HCT116 (cell line): ENCODE measurements at regions not wholly inside any gene's neighbourhood (a gene's known extent, or its start where the extent isn't known, plus 50 kb on each side); places are given as distances from the start of the nearest gene placed in this dataset.

Experiments
- ATAC-seq: fragments of 200-7000 bp; cut with Tn5 transposase; 2 replicates; pipeline ENCODE4 v1.9.1; 2020; ENCODE audit warnings: mild to moderate bottlenecking, moderate library complexity
- BruUV-seq: library from RNA; stranded (reverse); fragments of 400-500 nt; replicated peaks from 2 replicates; lab custom pipeline; 2021; lab: Mats Ljungman, UMichigan
- CTCF ChIA-PET: fragments of 300-600 bp; sonication (Branson Sonifier 250); formaldehyde crosslinking; loops from one replicate; lab custom pipeline; 2021; ENCODE audit warnings: antibody characterized with exemption; lab: Charles Lee
- POLR2A ChIA-PET: fragments of 300-600, 350-600 bp; sonication (Branson Sonifier 250); formaldehyde crosslinking; loops from one replicate; lab custom pipeline; 2021; ENCODE audit warnings: antibody characterized with exemption; lab: Charles Lee
- RAD21 ChIA-PET, 2 experiments: fragments of 300-600 bp; sonication (Branson Sonifier 250); formaldehyde crosslinking; loops; one replicate each; lab custom pipeline; 2023; ENCODE audit warnings: low total read pairs in 2 of 2; ENCODE audit not compliant: uncharacterized antibody in 2 of 2, unreplicated experiment in 2 of 2, low non-redundant PET in 1 of 2; lab: Charles Lee
- DNase-seq: peaks from one replicate; pipeline ENCODE4 v3.0.0-alpha.2; 2010; ENCODE audit warnings: low read depth, low spot score
- H2AFZ ChIP-seq: fragments of 200-600 bp; shearing (Covaris generic), sonication (generic); 2 replicates; pipeline ENCODE4 v1.6.1; 2017; ENCODE audit warnings: low read depth, mixed run types, mixed read lengths, antibody characterized with exemption, low read length; ENCODE audit not compliant: poor library complexity, severe bottlenecking
- H3K27ac ChIP-seq: 2 replicates; pipeline ENCODE4 v1.5.1; 2012; ENCODE audit warnings: low read depth, low read length
- H3K27me3 ChIP-seq: fragments of 200-600 bp; sonication (generic); 2 replicates; pipeline ENCODE4 v1.6.1; 2016; ENCODE audit warnings: mixed run types, low read length, mixed read lengths; ENCODE audit not compliant: insufficient read depth
- H3K36me3 ChIP-seq, 2 experiments: fragments of 200-500 bp in 1 of 2; fragments of 200-600 bp in 1 of 2; sonication (Bioruptor generic) in 1 of 2; sonication (generic) in 1 of 2; 2 replicates each; pipeline versions ENCODE4 v1.5.1 to v1.6.1; 2014 to 2016; ENCODE audit warnings: low read length in 2 of 2, inconsistent platforms in 1 of 2, mixed read lengths in 1 of 2, mixed run types in 1 of 2; ENCODE audit not compliant: insufficient read depth in 2 of 2, control insufficient read depth in 1 of 2
- H3K4me1 ChIP-seq, 2 experiments: fragments of 200-600 bp in 1 of 2; sonication (generic) in 1 of 2; 2 replicates each; pipeline versions ENCODE4 v1.5.1 to v1.6.1; 2012 to 2017; ENCODE audit warnings: low read length in 2 of 2, inconsistent platforms in 1 of 2, mild to moderate bottlenecking in 1 of 2, mixed read lengths in 1 of 2, mixed run types in 1 of 2, moderate library complexity in 1 of 2; ENCODE audit not compliant: insufficient read depth in 2 of 2, control insufficient read depth in 1 of 2
- H3K4me2 ChIP-seq: fragments of 200-600 bp; sonication (generic); 2 replicates; pipeline ENCODE4 v1.6.1; 2017; ENCODE audit warnings: mixed run types, low read length, mixed read lengths
- H3K4me3 ChIP-seq, 2 experiments: fragments of 200-600 bp in 1 of 2; sonication (generic) in 1 of 2; replicated peaks in 1 of 2; 2 replicates each; pipeline ENCODE4 v1.5.1; 2011 to 2016; ENCODE audit warnings: low read length in 2 of 2, control low read depth in 1 of 2, low read depth in 1 of 2, mild to moderate bottlenecking in 1 of 2, mixed read lengths in 1 of 2, mixed run types in 1 of 2
- H3K79me2 ChIP-seq: fragments of 200-600 bp; sonication (generic); 2 replicates; pipeline ENCODE4 v1.6.1; 2017; ENCODE audit warnings: mild to moderate bottlenecking, mixed run types, low read length, moderate library complexity, mixed read lengths; ENCODE audit not compliant: insufficient read depth
- H3K9ac ChIP-seq: fragments of 200-600 bp; sonication (generic); 2 replicates; pipeline ENCODE4 v1.6.1; 2016; ENCODE audit warnings: low read length, mixed read lengths
- H3K9me2 ChIP-seq: fragments of 200-600 bp; sonication (generic), shearing (Covaris generic); 2 replicates; pipeline ENCODE4 v1.6.1; 2017; ENCODE audit warnings: mixed run types, mild to moderate bottlenecking, moderate library complexity; ENCODE audit not compliant: insufficient read depth
- H3K9me3 ChIP-seq, 2 experiments: fragments of 200-500 bp in 1 of 2; fragments of 200-600 bp in 1 of 2; sonication (Bioruptor generic) in 1 of 2; sonication (generic) in 1 of 2; 2 replicates each; pipeline ENCODE4 v1.6.1; 2014 to 2017; ENCODE audit warnings: low read length in 2 of 2, mixed read lengths in 2 of 2, inconsistent platforms in 1 of 2, low read depth in 1 of 2, mild to moderate bottlenecking in 1 of 2, mixed run types in 1 of 2, moderate library complexity in 1 of 2; ENCODE audit not compliant: control insufficient read depth in 1 of 2, insufficient read depth in 1 of 2
- H4K20me1 ChIP-seq: fragments of 200-600 bp; sonication (generic), shearing (Covaris generic); 2 replicates; pipeline ENCODE4 v1.6.1; 2017; ENCODE audit warnings: mixed run types, mild to moderate bottlenecking, moderate library complexity; ENCODE audit not compliant: insufficient read depth
- EGR1 ChIP-seq: IDR thresholded peaks from 2 replicates; pipeline ENCODE4 v1.6.1; 2012; ENCODE audit warnings: low read depth
- ELF1 ChIP-seq: IDR thresholded peaks from 2 replicates; pipeline ENCODE4 v1.6.1; 2012; ENCODE audit warnings: low read depth, borderline replicate concordance
- JUND ChIP-seq: IDR thresholded peaks from 2 replicates; pipeline ENCODE4 v1.6.1; 2012
- MAX ChIP-seq: IDR thresholded peaks from 2 replicates; pipeline ENCODE4 v1.6.1; 2012
- REST ChIP-seq: IDR thresholded peaks from 2 replicates; pipeline ENCODE4 v1.6.1; 2012; ENCODE audit warnings: low read depth
- SIN3A ChIP-seq: IDR thresholded peaks from 2 replicates; pipeline ENCODE4 v1.6.1; 2012; ENCODE audit warnings: low read depth
- SP1 ChIP-seq: IDR thresholded peaks from 2 replicates; pipeline ENCODE4 v1.6.1; 2012; ENCODE audit warnings: low read depth
- intact Hi-C: fragments of 100-400 bp; cut with micrococcal nuclease; formaldehyde crosslinking; loops from 2 replicates; pipeline ENCODE4 v1.10.0; 2022

- CTCF ChIA-PET = no interaction called here
- intact Hi-C loops = no loop called here
Measured at GRCh38 chr12:67116134-67116533, 153.0 kb upstream of the CAND1 start.

More at GRCh38 chr12:67116134-67116533, 153.0 kb upstream of the CAND1 start:
- Histone ChIP-seq H3K9ac (no peak overlapping the region), H3K4me2 (no peak overlapping the region), H3K79me2 (no peaks in the 10 kb centered on the region), H2AFZ (no peak overlapping the region), H3K9me2 (no peaks in the 10 kb centered on the region), H3K4me1 (no peaks in the 10 kb centered on the region), H3K9me3 (no peaks in the 10 kb centered on the region), H3K36me3 (no peaks in the 10 kb centered on the region), H4K20me1 (no peaks in the 10 kb centered on the region), H3K27me3 (peaks cover 18% of the 10 kb centered on the region), H3K4me3 (no peak overlapping the region), H3K27ac (no peak overlapping the region)
- DNase-seq = no peak
- BruUV-seq = no TSS peak
- no peak for ATAC-seq
- RAD21 ChIA-PET = no interaction called here
- no peak for TF ChIP-seq SP1
- TF ChIP-seq EGR1 = no peak
- no peak for TF ChIP-seq REST
- TF ChIP-seq ELF1 = no peak
- no peak for TF ChIP-seq SIN3A
- no peak for TF ChIP-seq MAX
- TF ChIP-seq JUND = no peak
- POLR2A ChIA-PET = no interaction called here
